DND-41 (cell line): ENCODE measurements at regions not wholly inside any gene's neighbourhood (a gene's known extent, or its start where the extent isn't known, plus 50 kb on each side); places are given as distances from the start of the nearest gene placed in this dataset.

Experiments
- ATAC-seq: fragments of 200-7000 bp; cut with Tn5 transposase; 3 replicates; pipeline ENCODE4 v1.9.1; 2021; ENCODE audit warnings: low read depth; ENCODE audit not compliant: insufficient read depth
- DNase-seq: peaks from one replicate; pipeline ENCODE4 v3.0.0-alpha.2; 2020
- H2AFZ ChIP-seq: 2 replicates; pipeline ENCODE4 v1.6.0; 2012; ENCODE audit warnings: low read depth, low read length
- H3K27ac ChIP-seq: 2 replicates; pipeline ENCODE4 v1.5.1; 2012; ENCODE audit warnings: low read length, inconsistent platforms
- H3K27me3 ChIP-seq: fragments of 200-600 bp; sonication (generic); 2 replicates; pipeline ENCODE4 v1.6.0; 2012; ENCODE audit warnings: low read length, mild to moderate bottlenecking, inconsistent platforms; ENCODE audit not compliant: insufficient read depth, poor library complexity
- H3K36me3 ChIP-seq: 2 replicates; pipeline ENCODE4 v1.5.1; 2012; ENCODE audit warnings: low read length, inconsistent platforms; ENCODE audit not compliant: insufficient read depth
- H3K4me1 ChIP-seq: 2 replicates; pipeline ENCODE4 v1.5.1; 2012; ENCODE audit warnings: mild to moderate bottlenecking, low read length; ENCODE audit not compliant: insufficient read depth
- H3K4me2 ChIP-seq: 2 replicates; pipeline ENCODE4 v1.6.0; 2012; ENCODE audit warnings: mild to moderate bottlenecking, moderate library complexity, low read length, inconsistent platforms; ENCODE audit not compliant: insufficient read depth
- H3K4me3 ChIP-seq, 2 experiments: fragments of 200-600 bp in 1 of 2; shearing (Covaris generic) in 1 of 2; 2 replicates each; pipeline ENCODE4 v1.5.1; 2012 to 2016; ENCODE audit warnings: inconsistent platforms in 2 of 2, low read length in 2 of 2, mild to moderate bottlenecking in 2 of 2, low read depth in 1 of 2, moderate library complexity in 1 of 2
- H3K79me2 ChIP-seq: 2 replicates; pipeline ENCODE4 v1.6.0; 2012; ENCODE audit warnings: low read length, inconsistent platforms; ENCODE audit not compliant: insufficient read depth
- H3K9ac ChIP-seq: 2 replicates; pipeline ENCODE4 v1.6.0; 2012; ENCODE audit warnings: low read depth, mild to moderate bottlenecking, inconsistent platforms, low read length, moderate library complexity
- H3K9me3 ChIP-seq: 2 replicates; pipeline ENCODE4 v1.5.1; 2012; ENCODE audit warnings: low read length, moderate library complexity, mild to moderate bottlenecking, inconsistent platforms; ENCODE audit not compliant: insufficient read depth, severe bottlenecking
- H4K20me1 ChIP-seq: 2 replicates; pipeline ENCODE4 v1.6.0; 2012; ENCODE audit warnings: low read length; ENCODE audit not compliant: insufficient read depth
- EZH2 ChIP-seq: IDR thresholded peaks from 3 replicates; pipeline ENCODE4 v1.6.1; 2012; ENCODE audit warnings: borderline replicate concordance, low read depth, mild to moderate bottlenecking, moderate library complexity, low read length, inconsistent platforms; ENCODE audit not compliant: severe bottlenecking
- TF ChIP-seq, protein P1 (sequence below): IDR thresholded peaks from 2 replicates; pipeline ENCODE4 v1.5.1; 2012; ENCODE audit warnings: borderline replicate concordance, low read length, moderate library complexity, mild to moderate bottlenecking; ENCODE audit not compliant: poor library complexity, severe bottlenecking; ENCODE audit errors: extremely low read depth

- Histone ChIP-seq H3K4me2 (no peak overlapping the region), H3K4me3 (no peak overlapping the region), H3K9me3 (no peaks in the 10 kb centered on the region), H3K79me2 (no peaks in the 10 kb centered on the region), H3K27ac (no peak overlapping the region), H3K27me3 (no peaks in the 10 kb centered on the region), H2AFZ (no peak overlapping the region), H3K4me1 (peaks cover 4% of the 10 kb centered on the region; the same call in 1 of the 2 replicates), H3K9ac (no peak overlapping the region), H4K20me1 (no peaks in the 10 kb centered on the region), H3K36me3 (no peaks in the 10 kb centered on the region)
- no peak for DNase-seq
- no peak for TF ChIP-seq EZH2
- TF ChIP-seq, protein P1, sequence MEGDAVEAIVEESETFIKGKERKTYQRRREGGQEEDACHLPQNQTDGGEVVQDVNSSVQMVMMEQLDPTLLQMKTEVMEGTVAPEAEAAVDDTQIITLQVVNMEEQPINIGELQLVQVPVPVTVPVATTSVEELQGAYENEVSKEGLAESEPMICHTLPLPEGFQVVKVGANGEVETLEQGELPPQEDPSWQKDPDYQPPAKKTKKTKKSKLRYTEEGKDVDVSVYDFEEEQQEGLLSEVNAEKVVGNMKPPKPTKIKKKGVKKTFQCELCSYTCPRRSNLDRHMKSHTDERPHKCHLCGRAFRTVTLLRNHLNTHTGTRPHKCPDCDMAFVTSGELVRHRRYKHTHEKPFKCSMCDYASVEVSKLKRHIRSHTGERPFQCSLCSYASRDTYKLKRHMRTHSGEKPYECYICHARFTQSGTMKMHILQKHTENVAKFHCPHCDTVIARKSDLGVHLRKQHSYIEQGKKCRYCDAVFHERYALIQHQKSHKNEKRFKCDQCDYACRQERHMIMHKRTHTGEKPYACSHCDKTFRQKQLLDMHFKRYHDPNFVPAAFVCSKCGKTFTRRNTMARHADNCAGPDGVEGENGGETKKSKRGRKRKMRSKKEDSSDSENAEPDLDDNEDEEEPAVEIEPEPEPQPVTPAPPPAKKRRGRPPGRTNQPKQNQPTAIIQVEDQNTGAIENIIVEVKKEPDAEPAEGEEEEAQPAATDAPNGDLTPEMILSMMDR = no peak
- ATAC-seq = no peak
Observed at GRCh38 chr15:56816781-56817180, 83.5 kb upstream of the ZNF280D start.

- H2AFZ ChIP-seq = no peak overlapping the region
- H3K4me3 ChIP-seq = no peak overlapping the region
- H3K4me2 ChIP-seq = no peak overlapping the region
- DNase-seq (no peak), ATAC-seq (no peak)
- H3K27ac ChIP-seq = no peak overlapping the region
- H3K79me2 ChIP-seq = no peaks in the 10 kb centered on the region
- no peak for TF ChIP-seq EZH2
- TF ChIP-seq, protein P1 = no peak
- H3K4me1 ChIP-seq = peaks cover 4% of the 10 kb centered on the region; the same call in 1 of the 2 replicates
- no peaks in the 10 kb centered on the region for H4K20me1 ChIP-seq
- H3K27me3 ChIP-seq = no peaks in the 10 kb centered on the region
- no peak overlapping the region for H3K9ac ChIP-seq
- H3K36me3 ChIP-seq = no peaks in the 10 kb centered on the region
- H3K9me3 ChIP-seq = peaks cover 2% of the 10 kb centered on the region
Observed at GRCh38 chr15:56815247-56815646, 81.9 kb upstream of the ZNF280D start.

DNA sequence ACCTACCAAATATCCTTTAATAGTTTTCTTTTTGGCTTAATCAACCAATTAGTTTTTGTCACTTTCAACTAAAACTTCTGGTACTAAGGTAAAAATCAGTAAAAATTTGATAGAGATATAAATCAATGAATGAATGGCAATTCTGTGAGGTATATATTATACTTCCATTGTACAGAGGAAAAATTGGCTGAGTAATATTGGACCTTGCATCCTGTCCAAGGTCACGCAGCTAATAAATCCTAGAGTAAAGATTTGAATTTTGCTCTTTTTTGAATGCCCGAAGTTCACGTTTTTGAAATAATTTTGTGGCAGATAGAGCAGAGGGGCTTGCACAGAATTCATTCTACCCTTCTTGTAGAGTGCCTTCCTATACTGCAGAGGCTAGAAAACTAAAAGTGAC is 81.1 kb upstream of the ZNF280D start:
- peaks cover 4% of the 10 kb centered on the region; the same call in 1 of the 2 replicates for H3K4me1 ChIP-seq
- DNase-seq (no peak), ATAC-seq (no peak)
- H3K9ac ChIP-seq = no peak overlapping the region
- no peaks in the 10 kb centered on the region for H3K27me3 ChIP-seq
- H3K27ac ChIP-seq = no peak overlapping the region
- peaks cover 5% of the 10 kb centered on the region for H3K9me3 ChIP-seq
- H3K4me2 ChIP-seq = no peak overlapping the region
- no peak for TF ChIP-seq EZH2
- TF ChIP-seq, protein P1 = no peak
- no peak overlapping the region for H3K4me3 ChIP-seq
- H4K20me1 ChIP-seq = no peaks in the 10 kb centered on the region
- no peak overlapping the region for H2AFZ ChIP-seq
- H3K36me3 ChIP-seq = no peaks in the 10 kb centered on the region
- H3K79me2 ChIP-seq = no peaks in the 10 kb centered on the region

GRCh38 chr15:56813995-56814394 is 80.7 kb upstream of the ZNF280D start:
- no peak overlapping the region for H3K9ac ChIP-seq
- H3K27me3 ChIP-seq = no peaks in the 10 kb centered on the region
- peaks cover 4% of the 10 kb centered on the region; the same call in 1 of the 2 replicates for H3K4me1 ChIP-seq
- DNase-seq = no peak
- H3K27ac ChIP-seq = no peak overlapping the region
- no peak overlapping the region for H3K4me3 ChIP-seq
- H3K79me2 ChIP-seq = no peaks in the 10 kb centered on the region
- no peak overlapping the region for H3K4me2 ChIP-seq
- TF ChIP-seq, protein P1 = no peak
- TF ChIP-seq EZH2 = no peak
- no peaks in the 10 kb centered on the region for H3K36me3 ChIP-seq
- no peak for ATAC-seq
- H4K20me1 ChIP-seq = no peaks in the 10 kb centered on the region
- H3K9me3 ChIP-seq = peaks cover 5% of the 10 kb centered on the region
- no peak overlapping the region for H2AFZ ChIP-seq
